ENCODE measurements at regions not wholly inside any gene's neighbourhood (a gene's known extent, or its start where the extent isn't known, plus 50 kb on each side); places are given as distances from the start of the nearest gene placed in this dataset.

- no peaks in the 10 kb centered on the region for H3K9me3 Mint-ChIP-seq (ENCODE audit: low read depth)
- H3K4me1 Mint-ChIP-seq (ENCODE audit: low read depth): no peaks in the 10 kb centered on the region
- peaks cover 19% of the 10 kb centered on the region for H3K27me3 Mint-ChIP-seq (ENCODE audit: low read depth)
- H3K27ac Mint-ChIP-seq (ENCODE audit: unreplicated experiment): no peak overlapping the region
- no peak for TF ChIP-seq CTCF (IDR thresholded peaks at IDR 0.05)
- no peak overlapping the region for H3K4me3 Mint-ChIP-seq (ENCODE audit: unreplicated experiment)
- H3K36me3 Mint-ChIP-seq (ENCODE audit: low read depth): no peaks in the 10 kb centered on the region
- DNase-seq (ENCODE audit: low spot score): no peak
These were observed 249.1 kb downstream of the SUCLG1 start for GRCh38 chr2:84209941-84210340.

GRCh38 chr2:84204995-84205394 lies 254.1 kb downstream of the SUCLG1 start:
- H3K27me3 Mint-ChIP-seq (ENCODE audit: low read depth): peaks cover 5% of the 10 kb centered on the region
- no peak overlapping the region for H3K27ac Mint-ChIP-seq (ENCODE audit: unreplicated experiment)
- no peak overlapping the region for H3K4me3 Mint-ChIP-seq (ENCODE audit: unreplicated experiment)
- no peaks in the 10 kb centered on the region for H3K9me3 Mint-ChIP-seq (ENCODE audit: low read depth)
- DNase-seq (ENCODE audit: low spot score): no peak
- TF ChIP-seq CTCF (IDR thresholded peaks at IDR 0.05): no peak
- H3K4me1 Mint-ChIP-seq (ENCODE audit: low read depth): no peaks in the 10 kb centered on the region
- no peaks in the 10 kb centered on the region for H3K36me3 Mint-ChIP-seq (ENCODE audit: low read depth)

- DNase-seq (ENCODE audit: low spot score): no peak
- Mint-ChIP-seq H3K27ac (ENCODE audit: unreplicated experiment) (no peak overlapping the region), H3K4me3 (ENCODE audit: unreplicated experiment) (no peak overlapping the region), H3K36me3 (ENCODE audit: low read depth) (no peaks in the 10 kb centered on the region), H3K4me1 (ENCODE audit: low read depth) (no peaks in the 10 kb centered on the region), H3K9me3 (ENCODE audit: low read depth) (no peaks in the 10 kb centered on the region), H3K27me3 (ENCODE audit: low read depth) (peaks cover 5% of the 10 kb centered on the region)
- no peak for TF ChIP-seq CTCF (IDR thresholded peaks at IDR 0.05)
These were observed 256.9 kb downstream of the SUCLG1 start for GRCh38 chr2:84202166-84202565.

- DNase-seq (ENCODE audit: low spot score): no peak
- Mint-ChIP-seq H3K4me3 (ENCODE audit: unreplicated experiment) (no peak overlapping the region), H3K4me1 (ENCODE audit: low read depth) (no peaks in the 10 kb centered on the region), H3K9me3 (ENCODE audit: low read depth) (no peaks in the 10 kb centered on the region), H3K36me3 (ENCODE audit: low read depth) (no peaks in the 10 kb centered on the region), H3K27ac (ENCODE audit: unreplicated experiment) (no peak overlapping the region), H3K27me3 (ENCODE audit: low read depth) (peaks cover 1% of the 10 kb centered on the region)
- no peak for TF ChIP-seq CTCF (IDR thresholded peaks at IDR 0.05)
These were observed 257.9 kb downstream of the SUCLG1 start for GRCh38 chr2:84201158-84201557.

- Mint-ChIP-seq H3K9me3 (ENCODE audit: low read depth) (no peaks in the 10 kb centered on the region), H3K27me3 (ENCODE audit: low read depth) (no peaks in the 10 kb centered on the region), H3K4me1 (ENCODE audit: low read depth) (no peaks in the 10 kb centered on the region), H3K4me3 (ENCODE audit: unreplicated experiment) (no peak overlapping the region), H3K36me3 (ENCODE audit: low read depth) (no peaks in the 10 kb centered on the region), H3K27ac (ENCODE audit: unreplicated experiment) (no peak overlapping the region)
- no peak for DNase-seq (ENCODE audit: low spot score)
- TF ChIP-seq CTCF (IDR thresholded peaks at IDR 0.05): no peak
These were observed 261.2 kb downstream of the SUCLG1 start for GRCh38 chr2:84197901-84198300.

Measured in chondrocyte (in vitro differentiated cells).